Ishikawa (cell line): ENCODE measurements at regions not wholly inside any gene's neighbourhood (a gene's known extent, or its start where the extent isn't known, plus 50 kb on each side); places are given as distances from the start of the nearest gene placed in this dataset.

Experiments used
- CREB1 ChIP-seq: IDR thresholded peaks from 2 replicates; pipeline ENCODE4 v1.6.1; 2012; ENCODE audit warnings: low read depth
- EGR1 ChIP-seq: IDR thresholded peaks from 2 replicates; pipeline ENCODE4 v1.6.1; 2012
- EP300 ChIP-seq: IDR thresholded peaks from 2 replicates; pipeline ENCODE4 v1.6.1; 2012; ENCODE audit warnings: borderline replicate concordance
- FOXM1 ChIP-seq: IDR thresholded peaks from 2 replicates; pipeline ENCODE4 v1.6.1; 2012; ENCODE audit warnings: low read depth, borderline replicate concordance
- NFIC ChIP-seq: IDR thresholded peaks from 2 replicates; pipeline ENCODE4 v1.6.1; 2012
- RAD21 ChIP-seq: IDR thresholded peaks from 2 replicates; pipeline ENCODE4 v1.6.1; 2012; ENCODE audit warnings: low read depth
- TAF1 ChIP-seq: IDR thresholded peaks from 2 replicates; pipeline ENCODE4 v1.6.1; 2012; ENCODE audit warnings: low read depth, mild to moderate bottlenecking
- TCF12 ChIP-seq: IDR thresholded peaks from 2 replicates; pipeline ENCODE4 v1.6.1; 2012; ENCODE audit warnings: low read depth
- TEAD4 ChIP-seq: IDR thresholded peaks from 2 replicates; pipeline ENCODE4 v1.6.1; 2012
- YY1 ChIP-seq: IDR thresholded peaks from 2 replicates; pipeline ENCODE4 v1.6.1; 2012; ENCODE audit warnings: low read depth
- ZBTB7A ChIP-seq: IDR thresholded peaks from 2 replicates; pipeline ENCODE4 v1.6.1; 2012; ENCODE audit warnings: low read depth
- TF ChIP-seq, protein P1 (sequence below): IDR thresholded peaks from 2 replicates; pipeline ENCODE4 v1.6.1; 2012; ENCODE audit warnings: low read depth, mild to moderate bottlenecking
- TF ChIP-seq, protein P2 (sequence below): IDR thresholded peaks from 2 replicates; pipeline ENCODE4 v1.6.1; 2012
- TF ChIP-seq, protein P3 (sequence below): IDR thresholded peaks from 2 replicates; pipeline ENCODE4 v1.6.1; 2012

DNA sequence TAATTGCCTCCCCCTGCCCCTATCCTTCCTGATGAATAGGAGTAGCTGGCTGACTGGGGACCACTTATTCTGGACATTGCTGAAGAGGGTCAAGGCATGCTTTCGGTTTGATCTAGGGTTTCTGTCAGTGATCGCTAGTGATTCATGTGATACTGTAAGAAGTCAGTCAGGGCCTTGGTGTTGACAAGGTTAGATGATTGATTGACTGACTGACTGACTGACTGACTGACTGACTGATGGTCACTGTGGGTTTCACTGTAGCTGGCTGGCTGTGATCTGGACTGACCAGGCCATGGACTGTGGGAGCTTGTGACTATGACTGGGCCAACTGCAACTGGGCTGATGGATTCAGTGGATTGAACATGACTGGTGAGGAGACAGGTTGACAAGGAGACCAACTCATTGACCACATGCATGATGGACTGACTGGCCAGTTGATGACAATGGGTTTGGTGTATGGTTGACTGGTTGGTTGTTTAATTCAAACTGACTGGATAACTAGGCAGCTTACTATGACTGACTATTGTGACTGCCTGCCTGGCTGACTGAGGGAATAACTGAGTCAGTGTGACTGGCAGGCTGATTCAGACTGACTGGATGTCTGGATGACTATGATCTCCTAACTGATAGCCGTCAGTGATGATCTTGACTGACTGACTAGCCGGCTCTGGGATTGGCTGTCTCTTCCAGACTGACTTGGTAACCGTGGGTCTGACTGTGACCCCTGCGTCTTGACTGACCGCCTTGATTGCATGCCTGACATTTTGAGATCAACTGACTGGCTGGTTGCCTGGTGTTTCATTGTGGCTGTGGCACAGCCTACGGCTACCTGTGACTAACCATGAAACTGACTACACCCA lies 509.9 kb downstream of the SHQ1 start:
- TF ChIP-seq FOXM1 = no peak
- TF ChIP-seq EGR1 = no peak
- TF ChIP-seq TAF1 = no peak
- no peak for TF ChIP-seq YY1
- no peak for TF ChIP-seq RAD21
- TF ChIP-seq, protein P1, sequence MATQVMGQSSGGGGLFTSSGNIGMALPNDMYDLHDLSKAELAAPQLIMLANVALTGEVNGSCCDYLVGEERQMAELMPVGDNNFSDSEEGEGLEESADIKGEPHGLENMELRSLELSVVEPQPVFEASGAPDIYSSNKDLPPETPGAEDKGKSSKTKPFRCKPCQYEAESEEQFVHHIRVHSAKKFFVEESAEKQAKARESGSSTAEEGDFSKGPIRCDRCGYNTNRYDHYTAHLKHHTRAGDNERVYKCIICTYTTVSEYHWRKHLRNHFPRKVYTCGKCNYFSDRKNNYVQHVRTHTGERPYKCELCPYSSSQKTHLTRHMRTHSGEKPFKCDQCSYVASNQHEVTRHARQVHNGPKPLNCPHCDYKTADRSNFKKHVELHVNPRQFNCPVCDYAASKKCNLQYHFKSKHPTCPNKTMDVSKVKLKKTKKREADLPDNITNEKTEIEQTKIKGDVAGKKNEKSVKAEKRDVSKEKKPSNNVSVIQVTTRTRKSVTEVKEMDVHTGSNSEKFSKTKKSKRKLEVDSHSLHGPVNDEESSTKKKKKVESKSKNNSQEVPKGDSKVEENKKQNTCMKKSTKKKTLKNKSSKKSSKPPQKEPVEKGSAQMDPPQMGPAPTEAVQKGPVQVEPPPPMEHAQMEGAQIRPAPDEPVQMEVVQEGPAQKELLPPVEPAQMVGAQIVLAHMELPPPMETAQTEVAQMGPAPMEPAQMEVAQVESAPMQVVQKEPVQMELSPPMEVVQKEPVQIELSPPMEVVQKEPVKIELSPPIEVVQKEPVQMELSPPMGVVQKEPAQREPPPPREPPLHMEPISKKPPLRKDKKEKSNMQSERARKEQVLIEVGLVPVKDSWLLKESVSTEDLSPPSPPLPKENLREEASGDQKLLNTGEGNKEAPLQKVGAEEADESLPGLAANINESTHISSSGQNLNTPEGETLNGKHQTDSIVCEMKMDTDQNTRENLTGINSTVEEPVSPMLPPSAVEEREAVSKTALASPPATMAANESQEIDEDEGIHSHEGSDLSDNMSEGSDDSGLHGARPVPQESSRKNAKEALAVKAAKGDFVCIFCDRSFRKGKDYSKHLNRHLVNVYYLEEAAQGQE = no peak
- TF ChIP-seq NFIC = no peak
- no peak for TF ChIP-seq EP300
- TF ChIP-seq, protein P2, sequence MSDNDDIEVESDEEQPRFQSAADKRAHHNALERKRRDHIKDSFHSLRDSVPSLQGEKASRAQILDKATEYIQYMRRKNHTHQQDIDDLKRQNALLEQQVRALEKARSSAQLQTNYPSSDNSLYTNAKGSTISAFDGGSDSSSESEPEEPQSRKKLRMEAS = no peak

DNA sequence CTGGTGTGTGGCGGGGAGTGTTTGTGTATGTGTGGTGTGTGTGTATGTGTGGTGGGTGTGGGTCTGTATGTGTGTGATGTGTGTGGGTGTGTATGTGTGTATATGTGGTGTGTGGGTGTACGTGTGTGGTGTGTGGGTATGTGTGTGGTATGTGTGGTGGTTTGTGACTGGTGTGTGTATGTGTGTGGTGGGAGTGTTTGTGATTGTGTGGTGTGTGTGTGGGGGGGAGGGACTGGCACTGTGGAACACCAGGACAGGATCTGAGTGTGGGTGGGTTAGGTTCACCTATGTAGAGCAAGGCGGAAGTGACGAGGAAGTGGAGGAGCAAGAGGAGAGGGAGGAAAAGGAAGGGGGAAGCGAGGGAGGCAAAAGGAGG lies 510.8 kb downstream of the SHQ1 start:
- TF ChIP-seq YY1 (no peak), NFIC (no peak), RAD21 (no peak), TAF1 (no peak), FOXM1 (no peak), TEAD4 (no peak), TCF12 (no peak), EGR1 (no peak), EP300 (no peak), ZBTB7A (no peak), CREB1 (no peak)
- TF ChIP-seq, protein P1 = no peak
- TF ChIP-seq, protein P3, sequence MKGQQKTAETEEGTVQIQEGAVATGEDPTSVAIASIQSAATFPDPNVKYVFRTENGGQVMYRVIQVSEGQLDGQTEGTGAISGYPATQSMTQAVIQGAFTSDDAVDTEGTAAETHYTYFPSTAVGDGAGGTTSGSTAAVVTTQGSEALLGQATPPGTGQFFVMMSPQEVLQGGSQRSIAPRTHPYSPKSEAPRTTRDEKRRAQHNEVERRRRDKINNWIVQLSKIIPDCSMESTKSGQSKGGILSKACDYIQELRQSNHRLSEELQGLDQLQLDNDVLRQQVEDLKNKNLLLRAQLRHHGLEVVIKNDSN = no peak

DNA sequence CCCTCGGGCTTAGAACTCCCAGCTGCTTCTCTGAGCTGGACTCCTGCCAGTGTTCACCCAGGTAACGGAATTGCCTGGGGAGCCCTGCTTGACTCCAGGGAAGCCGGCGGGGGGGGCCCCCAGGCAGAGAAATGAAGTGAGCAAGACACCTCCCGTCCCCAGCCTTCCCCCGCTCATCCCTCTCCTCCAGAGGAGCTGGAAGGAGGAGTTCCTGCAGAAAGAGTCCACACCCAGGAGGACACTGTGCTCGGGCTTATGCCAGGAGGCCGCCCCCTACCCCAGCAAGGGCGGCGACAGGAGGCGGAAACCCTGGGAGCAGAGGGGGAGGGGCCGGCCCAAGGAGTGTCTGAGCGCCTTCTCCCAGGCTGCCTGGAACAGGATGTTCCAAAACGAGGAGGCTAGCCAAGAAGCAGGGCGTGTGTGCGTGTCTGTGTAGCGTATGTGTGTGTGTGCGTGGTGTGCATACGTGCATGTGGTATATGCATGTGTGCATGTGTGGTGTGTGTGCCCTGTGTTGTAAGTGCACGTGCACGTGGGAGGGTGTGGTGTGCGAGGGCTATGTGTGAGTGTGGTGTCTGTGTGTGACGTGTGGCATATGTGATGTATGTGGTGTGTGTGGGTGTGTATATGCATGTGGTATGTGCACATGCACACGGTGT lies 511.3 kb downstream of the SHQ1 start:
- peak; percentile 28; the same call in 1 of the 2 replicates for TF ChIP-seq TCF12
- TF ChIP-seq, protein P2 = peak; percentile 38; the same call in 1 of the 2 replicates
- peak; percentile 60 for TF ChIP-seq NFIC
- TF ChIP-seq EP300 = no peak

DNA sequence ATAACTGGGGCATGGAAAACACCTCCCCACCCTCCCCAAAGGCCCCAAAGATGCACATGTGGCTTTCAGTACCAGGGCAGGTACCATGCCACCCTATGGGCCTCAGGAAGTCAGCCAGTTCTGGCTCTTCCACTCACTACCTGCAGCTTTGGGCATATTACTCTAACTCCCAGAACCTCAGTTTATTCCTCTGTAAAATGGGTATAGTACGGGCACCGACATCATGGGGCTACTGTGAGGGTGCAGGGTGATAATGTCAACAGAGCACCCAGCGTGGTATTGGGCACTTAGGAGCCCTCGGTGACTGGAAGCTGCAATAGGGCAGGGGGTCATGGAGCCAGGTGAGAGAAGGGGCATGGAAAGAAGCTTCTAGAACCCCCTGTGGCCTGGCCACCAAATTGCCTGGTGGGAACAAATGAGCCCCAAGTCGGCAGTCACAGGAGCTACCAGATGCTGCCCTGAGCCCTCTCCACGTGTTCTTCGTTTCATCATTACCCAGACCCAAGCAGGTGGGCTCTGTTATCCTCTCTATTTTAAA lies 512.1 kb downstream of the SHQ1 start:
- no peak for TF ChIP-seq CREB1
- TF ChIP-seq TCF12 = no peak

DNA sequence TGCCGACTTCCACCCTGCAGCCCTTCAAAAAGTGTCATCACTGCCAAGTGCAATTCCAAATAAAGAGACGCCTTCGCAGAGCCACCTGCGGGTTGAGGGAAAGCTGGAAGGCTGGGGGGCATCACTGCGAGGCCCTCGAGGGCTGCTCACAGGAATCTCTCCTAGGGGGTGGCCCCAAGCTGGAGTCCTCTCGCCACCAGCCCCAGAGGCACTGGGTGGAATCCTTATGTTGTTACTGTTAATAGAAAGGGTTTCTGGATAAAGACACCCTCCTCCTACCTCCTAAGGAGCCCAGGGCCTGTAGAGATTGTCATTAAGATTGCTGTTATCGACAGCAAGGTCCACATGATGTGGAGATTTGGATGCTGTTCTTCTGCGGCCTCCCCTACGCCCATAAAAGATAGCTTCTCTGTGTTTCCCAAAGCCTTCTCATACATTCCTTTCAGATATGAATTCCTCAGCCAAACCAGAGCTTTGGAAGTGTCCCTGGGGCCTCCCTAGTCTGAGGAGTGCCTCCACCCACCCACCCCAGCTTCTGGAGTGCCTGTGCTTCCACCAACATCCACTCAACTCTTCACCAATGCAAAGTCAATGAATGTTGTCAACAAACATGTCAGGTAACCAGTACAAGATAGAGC lies 512.7 kb downstream of the SHQ1 start:
- TF ChIP-seq ZBTB7A = no peak
- TF ChIP-seq YY1 = no peak
- TF ChIP-seq TCF12 = no peak
- TF ChIP-seq, protein P3 = no peak
- TF ChIP-seq NFIC = no peak
- TF ChIP-seq, protein P1 = no peak
- TF ChIP-seq, protein P2 = no peak
- TF ChIP-seq TAF1 = no peak
